ENCODE measurements at regions not wholly inside any gene's neighbourhood (a gene's known extent, or its start where the extent isn't known, plus 50 kb on each side); places are given as distances from the start of the nearest gene placed in this dataset.

- ChIA-PET CTCF (no interaction called here), POLR2A (no interaction called here)
Measured at GRCh38 chr15:47824147-47824546, 106.8 kb downstream of the SEMA6D start.

- ChIA-PET POLR2A (no interaction called here), CTCF (no interaction called here)
Measured at GRCh38 chr15:47829667-47830066, 112.4 kb downstream of the SEMA6D start.

- ChIA-PET CTCF (no interaction called here), POLR2A (no interaction called here)
Measured at GRCh38 chr15:47834093-47834492, 116.8 kb downstream of the SEMA6D start.

- POLR2A ChIA-PET: no interaction called here
Measured at GRCh38 chr15:47839233-47839825, 122.0 kb downstream of the SEMA6D start.

GRCh38 chr15:47843124-47843663 lies 125.9 kb downstream of the SEMA6D start:
- ChIA-PET CTCF (no interaction called here), POLR2A (no interaction called here)

More at GRCh38 chr15:47839233-47839825, 122.0 kb downstream of the SEMA6D start:
- CTCF ChIA-PET: no interaction called here

GRCh38 chr15:47844437-47844836 lies 127.1 kb downstream of the SEMA6D start:
- ChIA-PET CTCF (no interaction called here), POLR2A (no interaction called here)

- CTCF ChIA-PET: no interaction called here
- POLR2A ChIA-PET: no interaction called here
Measured at GRCh38 chr15:47846128-47846868, 129.0 kb downstream of the SEMA6D start.

- POLR2A ChIA-PET: no interaction called here
- CTCF ChIA-PET: no interaction called here
Measured at GRCh38 chr15:47846876-47847275, 129.6 kb downstream of the SEMA6D start.

DNA sequence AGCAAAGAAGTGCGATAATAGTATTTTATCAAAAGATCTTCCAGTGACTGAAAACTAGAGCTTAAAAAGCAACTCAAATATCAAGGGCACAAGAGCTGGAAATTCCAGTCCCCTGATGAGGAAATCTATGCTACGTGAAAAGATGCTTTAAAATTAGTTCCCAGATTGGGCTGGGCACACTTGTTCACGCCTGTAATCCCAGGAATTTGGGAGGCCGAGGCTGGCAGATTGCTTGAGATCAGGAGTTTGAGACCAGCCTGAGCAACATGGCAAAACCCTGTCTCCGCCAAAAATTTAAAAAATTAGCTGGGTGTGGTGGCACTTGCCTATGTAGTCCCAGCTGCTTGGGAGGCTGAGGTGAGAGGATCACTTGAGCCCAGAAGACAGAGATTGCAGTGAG lies 138.8 kb downstream of the SEMA6D start:
- CTCF ChIA-PET: no interaction called here
- POLR2A ChIA-PET: no interaction called here

DNA sequence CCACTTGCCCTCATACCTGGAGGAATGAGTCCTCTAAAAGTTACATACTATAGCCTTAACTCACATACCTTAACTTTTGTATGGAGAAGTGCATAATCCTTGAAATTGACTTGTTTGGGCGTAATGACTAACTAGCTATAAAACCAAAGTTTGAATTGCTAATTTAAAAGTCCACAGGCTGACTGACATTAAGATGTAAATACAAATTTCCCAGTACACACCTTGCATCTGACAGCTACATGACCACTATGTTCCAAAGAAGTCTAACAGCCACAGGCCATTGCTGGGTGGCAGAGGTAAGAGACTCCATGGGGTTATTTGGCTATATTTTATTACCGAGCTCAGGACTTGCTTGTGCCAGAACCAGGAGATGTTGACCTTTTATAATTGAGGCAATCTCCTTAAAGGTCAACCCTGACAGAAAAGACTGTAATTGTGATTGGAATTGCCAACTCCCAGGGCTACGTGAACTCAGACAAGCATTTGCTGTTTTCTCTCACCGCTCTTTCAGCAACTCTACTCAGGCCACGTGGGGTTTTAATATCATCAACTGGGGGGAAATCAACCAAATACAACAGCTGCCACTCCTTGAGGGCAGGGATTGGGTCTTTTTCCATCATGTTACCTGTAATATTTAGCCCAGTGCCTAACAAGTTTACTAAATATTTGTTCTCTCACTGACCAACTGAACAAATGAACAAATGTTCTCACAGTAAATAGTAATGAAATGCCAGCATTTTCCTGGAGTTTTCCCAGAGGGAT lies 139.9 kb downstream of the SEMA6D start:
- ChIA-PET CTCF (no interaction called here), POLR2A (no interaction called here)

GRCh38 chr15:47857776-47858167 lies 140.5 kb downstream of the SEMA6D start:
- POLR2A ChIA-PET: no interaction called here
- CTCF ChIA-PET: no interaction called here

DNA sequence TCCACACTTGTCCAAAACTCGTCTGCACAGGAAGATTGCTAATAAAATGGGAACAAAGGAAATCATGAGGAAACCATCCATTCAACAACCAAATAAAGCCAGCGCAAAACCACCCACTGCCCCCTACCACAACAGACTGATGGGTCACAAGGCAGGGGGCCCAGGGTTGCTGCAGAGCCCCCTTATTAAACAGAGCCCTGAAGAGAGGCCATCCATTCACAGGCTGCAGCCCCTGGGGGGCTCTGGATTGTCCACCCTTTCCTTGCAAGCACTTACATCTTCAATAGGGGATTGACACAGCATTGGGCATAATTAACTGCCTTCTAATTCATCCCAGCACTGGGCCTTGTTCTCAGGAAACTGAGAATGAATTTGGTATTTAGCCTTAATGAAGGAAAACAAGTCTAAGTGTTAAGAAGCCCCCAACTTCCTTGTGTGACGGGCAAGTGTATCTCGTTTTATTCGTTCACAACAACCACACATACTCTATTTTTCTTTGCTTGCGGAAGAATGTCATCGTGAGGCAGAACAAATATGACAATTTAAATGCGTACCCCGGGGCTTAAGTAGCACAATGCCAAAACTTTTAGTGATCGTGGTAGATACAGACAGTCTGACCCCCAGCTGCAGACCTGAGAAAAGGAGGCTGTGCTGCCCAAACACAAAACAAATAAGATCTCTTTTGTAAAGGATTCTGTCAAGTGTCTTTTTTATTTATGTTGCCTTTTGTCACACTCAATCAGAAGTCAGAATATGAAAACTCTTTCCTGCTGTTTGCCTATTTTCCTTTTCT lies 144.0 kb downstream of the SEMA6D start:
- ChIA-PET CTCF (no interaction called here), POLR2A (no interaction called here)

DNA sequence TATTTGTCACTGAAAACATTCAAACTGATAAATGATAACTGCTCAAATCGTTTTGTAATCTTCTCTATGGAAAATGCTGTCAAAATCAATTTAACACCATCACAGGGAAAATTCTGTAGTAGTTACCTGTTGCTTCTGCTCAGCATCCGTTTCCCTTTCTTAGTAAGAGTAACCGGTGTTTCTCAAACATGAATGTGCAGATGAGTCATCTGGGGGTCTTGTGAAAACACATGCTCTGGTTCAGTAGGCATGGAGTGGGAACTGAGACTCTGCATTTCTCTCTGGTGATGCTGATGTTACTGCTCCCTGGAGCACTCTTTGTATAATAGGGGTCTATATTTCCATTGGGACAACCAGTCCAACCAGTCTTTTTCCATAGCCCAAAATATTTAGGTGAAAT lies 145.1 kb downstream of the SEMA6D start:
- ChIA-PET POLR2A (no interaction called here), CTCF (no interaction called here)

- CTCF ChIA-PET: no interaction called here
Measured at GRCh38 chr15:47866446-47866845, 149.1 kb downstream of the SEMA6D start.

GRCh38 chr15:47870300-47870955 lies 153.1 kb downstream of the SEMA6D start:
- POLR2A ChIA-PET: no interaction called here

More at GRCh38 chr15:47866446-47866845, 149.1 kb downstream of the SEMA6D start:
- POLR2A ChIA-PET: no interaction called here

GRCh38 chr15:47870956-47871625 lies 153.8 kb downstream of the SEMA6D start:
- ChIA-PET CTCF (no interaction called here), POLR2A (no interaction called here)

More at GRCh38 chr15:47870300-47870955, 153.1 kb downstream of the SEMA6D start:
- CTCF ChIA-PET: no interaction called here

DNA sequence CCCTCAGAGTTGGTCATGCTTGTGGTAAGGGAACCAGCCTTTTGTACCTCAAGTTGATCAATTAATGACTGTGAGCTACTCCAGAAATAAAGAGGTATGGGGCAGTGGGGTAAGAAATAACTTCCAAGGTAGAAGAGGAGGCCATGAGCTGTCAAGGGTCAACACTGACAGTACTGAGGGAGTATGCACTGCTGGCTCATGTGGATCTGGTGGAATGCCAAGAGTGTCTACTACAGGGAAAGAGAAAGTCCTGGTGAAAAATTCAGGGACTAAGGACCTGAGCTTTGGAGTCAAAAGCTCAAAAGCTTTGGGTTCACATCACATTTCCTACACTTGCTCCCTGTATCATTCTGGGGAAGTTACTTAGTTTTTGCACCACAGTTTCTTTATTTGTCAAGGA lies 154.9 kb downstream of the SEMA6D start:
- ChIA-PET POLR2A (no interaction called here), CTCF (no interaction called here)

DNA sequence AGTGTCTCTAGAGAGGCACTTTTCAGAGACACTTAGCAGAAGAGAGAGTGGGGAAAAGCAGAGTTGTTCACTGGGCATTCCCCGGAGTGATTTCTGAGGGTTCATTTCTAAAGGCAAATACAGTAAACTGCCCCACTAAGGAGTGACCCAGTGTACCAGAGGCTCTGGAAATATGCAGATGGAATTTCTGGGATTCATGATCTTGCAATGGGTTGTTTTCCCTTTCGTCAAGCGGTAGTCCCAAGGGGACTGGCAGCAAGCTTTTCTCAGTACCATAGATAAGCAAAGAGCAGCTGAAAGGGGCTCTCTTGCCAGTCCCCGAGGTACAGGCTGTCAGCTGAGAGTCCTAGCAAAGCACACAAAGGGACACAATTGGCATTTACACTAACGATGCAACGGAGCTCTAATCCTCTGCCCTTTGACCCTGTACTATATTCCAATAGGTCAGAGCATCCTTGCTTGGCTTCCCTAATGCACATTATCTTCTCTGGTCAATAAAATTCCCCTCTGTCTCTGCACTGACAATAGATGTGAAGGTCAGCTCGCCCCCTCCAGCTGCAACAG lies 155.6 kb downstream of the SEMA6D start:
- ChIA-PET POLR2A (no interaction called here), CTCF (no interaction called here)

- POLR2A ChIA-PET: no interaction called here
- CTCF ChIA-PET: no interaction called here
Measured at GRCh38 chr15:47876986-47877385, 159.7 kb downstream of the SEMA6D start.
